Peyer's patch (tissue), 4 donors: ENCODE measurements at regions not wholly inside any gene's neighbourhood (a gene's known extent, or its start where the extent isn't known, plus 50 kb on each side); places are given as distances from the start of the nearest gene placed in this dataset.

Experiments
- POLR2A ChIP-seq, 2 donors: fragments of 450-650 bp; IDR thresholded peaks; one replicate each; pipeline ENCODE4 v1.5.1; 2017; ENCODE audit warnings: antibody characterized with exemption in 2 of 2, mild to moderate bottlenecking in 2 of 2, moderate library complexity in 2 of 2
- TF ChIP-seq, protein P1 (sequence below), 6 experiments: fragments of 450-650 bp in 4 of 6; fragments of 200-600 bp in 2 of 6; sonication (generic) in 1 of 6; IDR thresholded peaks; one replicate each; pipeline ENCODE4 v1.5.1; 2017 to 2019; ENCODE audit warnings: antibody characterized with exemption in 6 of 6, mild to moderate bottlenecking in 3 of 6, moderate library complexity in 1 of 6

DNA sequence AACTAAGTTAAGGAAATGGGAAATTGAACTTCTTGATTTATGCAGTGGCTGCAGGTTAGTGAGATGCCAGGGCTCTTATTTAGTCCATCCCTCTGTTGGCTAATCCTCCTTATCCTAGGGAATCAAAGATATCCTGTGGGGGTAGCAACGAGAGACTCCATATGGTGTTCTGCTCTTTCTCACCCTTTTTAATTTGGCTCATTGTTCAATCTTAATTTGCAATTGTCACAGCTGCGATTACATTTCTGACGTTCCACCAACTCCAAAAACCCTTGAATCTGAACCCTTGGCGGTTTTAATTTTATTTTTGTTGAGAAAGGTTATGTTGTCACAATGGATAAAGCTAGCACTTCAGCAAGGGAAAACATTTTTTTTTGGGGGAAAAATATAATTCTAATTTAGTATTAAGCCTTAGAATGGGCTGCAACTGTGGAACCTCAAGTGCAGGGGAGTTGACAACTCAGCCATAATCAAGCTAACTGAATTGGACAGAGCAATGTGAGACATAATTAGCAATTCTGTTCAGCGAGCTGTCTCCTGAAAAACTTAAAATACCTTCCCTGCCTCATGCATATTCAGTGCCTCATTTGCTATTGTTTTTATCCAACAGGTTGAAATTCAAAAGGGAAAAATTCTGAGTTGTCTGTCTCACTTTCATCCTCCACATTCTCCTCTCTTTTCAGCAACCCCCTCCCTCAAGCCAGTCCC, 91.3 kb downstream of the MAT2B start:
- TF ChIP-seq, protein P1, sequence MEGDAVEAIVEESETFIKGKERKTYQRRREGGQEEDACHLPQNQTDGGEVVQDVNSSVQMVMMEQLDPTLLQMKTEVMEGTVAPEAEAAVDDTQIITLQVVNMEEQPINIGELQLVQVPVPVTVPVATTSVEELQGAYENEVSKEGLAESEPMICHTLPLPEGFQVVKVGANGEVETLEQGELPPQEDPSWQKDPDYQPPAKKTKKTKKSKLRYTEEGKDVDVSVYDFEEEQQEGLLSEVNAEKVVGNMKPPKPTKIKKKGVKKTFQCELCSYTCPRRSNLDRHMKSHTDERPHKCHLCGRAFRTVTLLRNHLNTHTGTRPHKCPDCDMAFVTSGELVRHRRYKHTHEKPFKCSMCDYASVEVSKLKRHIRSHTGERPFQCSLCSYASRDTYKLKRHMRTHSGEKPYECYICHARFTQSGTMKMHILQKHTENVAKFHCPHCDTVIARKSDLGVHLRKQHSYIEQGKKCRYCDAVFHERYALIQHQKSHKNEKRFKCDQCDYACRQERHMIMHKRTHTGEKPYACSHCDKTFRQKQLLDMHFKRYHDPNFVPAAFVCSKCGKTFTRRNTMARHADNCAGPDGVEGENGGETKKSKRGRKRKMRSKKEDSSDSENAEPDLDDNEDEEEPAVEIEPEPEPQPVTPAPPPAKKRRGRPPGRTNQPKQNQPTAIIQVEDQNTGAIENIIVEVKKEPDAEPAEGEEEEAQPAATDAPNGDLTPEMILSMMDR (IDR thresholded peaks at IDR 0.05): no peak
- TF ChIP-seq POLR2A (IDR thresholded peaks at IDR 0.05): no peak
